ENCODE measurements at regions not wholly inside any gene's neighbourhood (a gene's known extent, or its start where the extent isn't known, plus 50 kb on each side); places are given as distances from the start of the nearest gene placed in this dataset.

DNA sequence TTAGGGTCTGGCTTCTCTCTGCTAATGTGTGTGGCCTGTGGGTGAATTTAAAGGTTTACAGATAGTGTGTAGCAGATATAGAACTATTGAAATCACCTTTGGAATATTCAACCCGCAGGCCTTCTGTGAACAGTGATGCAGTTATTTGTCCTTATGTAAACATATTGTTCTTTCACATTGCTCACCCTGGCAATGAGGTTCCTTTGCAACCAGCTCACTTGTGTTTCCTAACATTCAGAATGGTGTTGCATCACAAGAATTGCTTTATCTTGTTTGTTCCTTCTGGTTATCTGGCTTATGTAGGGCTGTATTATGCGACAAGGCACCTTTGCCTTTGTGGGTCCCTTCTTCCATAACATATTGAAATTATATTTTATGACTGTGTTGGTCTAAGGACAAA lies 370.3 kb downstream of the NNT start (continued):
- TF ChIP-seq, protein P1, sequence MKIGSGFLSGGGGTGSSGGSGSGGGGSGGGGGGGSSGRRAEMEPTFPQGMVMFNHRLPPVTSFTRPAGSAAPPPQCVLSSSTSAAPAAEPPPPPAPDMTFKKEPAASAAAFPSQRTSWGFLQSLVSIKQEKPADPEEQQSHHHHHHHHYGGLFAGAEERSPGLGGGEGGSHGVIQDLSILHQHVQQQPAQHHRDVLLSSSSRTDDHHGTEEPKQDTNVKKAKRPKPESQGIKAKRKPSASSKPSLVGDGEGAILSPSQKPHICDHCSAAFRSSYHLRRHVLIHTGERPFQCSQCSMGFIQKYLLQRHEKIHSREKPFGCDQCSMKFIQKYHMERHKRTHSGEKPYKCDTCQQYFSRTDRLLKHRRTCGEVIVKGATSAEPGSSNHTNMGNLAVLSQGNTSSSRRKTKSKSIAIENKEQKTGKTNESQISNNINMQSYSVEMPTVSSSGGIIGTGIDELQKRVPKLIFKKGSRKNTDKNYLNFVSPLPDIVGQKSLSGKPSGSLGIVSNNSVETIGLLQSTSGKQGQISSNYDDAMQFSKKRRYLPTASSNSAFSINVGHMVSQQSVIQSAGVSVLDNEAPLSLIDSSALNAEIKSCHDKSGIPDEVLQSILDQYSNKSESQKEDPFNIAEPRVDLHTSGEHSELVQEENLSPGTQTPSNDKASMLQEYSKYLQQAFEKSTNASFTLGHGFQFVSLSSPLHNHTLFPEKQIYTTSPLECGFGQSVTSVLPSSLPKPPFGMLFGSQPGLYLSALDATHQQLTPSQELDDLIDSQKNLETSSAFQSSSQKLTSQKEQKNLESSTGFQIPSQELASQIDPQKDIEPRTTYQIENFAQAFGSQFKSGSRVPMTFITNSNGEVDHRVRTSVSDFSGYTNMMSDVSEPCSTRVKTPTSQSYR (CRISPR knock-in tag; IDR thresholded peaks at IDR 0.05; ENCODE audit: borderline replicate concordance), result peak; percentile 30; the same call in 1 of the 2 replicates
- TF ChIP-seq, protein P2, sequence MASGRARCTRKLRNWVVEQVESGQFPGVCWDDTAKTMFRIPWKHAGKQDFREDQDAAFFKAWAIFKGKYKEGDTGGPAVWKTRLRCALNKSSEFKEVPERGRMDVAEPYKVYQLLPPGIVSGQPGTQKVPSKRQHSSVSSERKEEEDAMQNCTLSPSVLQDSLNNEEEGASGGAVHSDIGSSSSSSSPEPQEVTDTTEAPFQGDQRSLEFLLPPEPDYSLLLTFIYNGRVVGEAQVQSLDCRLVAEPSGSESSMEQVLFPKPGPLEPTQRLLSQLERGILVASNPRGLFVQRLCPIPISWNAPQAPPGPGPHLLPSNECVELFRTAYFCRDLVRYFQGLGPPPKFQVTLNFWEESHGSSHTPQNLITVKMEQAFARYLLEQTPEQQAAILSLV (CRISPR knock-in tag; IDR thresholded peaks at IDR 0.05; ENCODE audit: borderline replicate concordance), result no peak
- TF ChIP-seq CHD2 (IDR thresholded peaks at IDR 0.05; ENCODE audit: low read depth, low read length) (no peak), KLF16 (CRISPR knock-in tag; IDR thresholded peaks at IDR 0.05) (peak in 1 of 2 experiments; percentile 62; a peak in 1 of 4 replicates), NR2F2 (IDR thresholded peaks at IDR 0.05; ENCODE audit: borderline replicate concordance, low read depth) (no peak), RAD51 (IDR thresholded peaks at IDR 0.05; ENCODE audit: borderline replicate concordance) (no peak), CEBPB (IDR thresholded peaks at IDR 0.05; ENCODE audit: borderline replicate concordance, low read depth, low read length) (peak; percentile 94), TEAD2 (CRISPR knock-in tag; IDR thresholded peaks at IDR 0.05) (no peak), SOX6 (IDR thresholded peaks at IDR 0.05) (no peak), SOX6 (CRISPR knock-in tag; IDR thresholded peaks at IDR 0.05) (peak; percentile 35; the same call in 1 of the 2 replicates), ZNF652 (CRISPR knock-in tag; IDR thresholded peaks at IDR 0.05; ENCODE audit: borderline replicate concordance, low read depth) (no peak), THAP11 (CRISPR knock-in tag; IDR thresholded peaks at IDR 0.05) (0 out of 2 replicates have a peak, but pooled peaks have one; percentile 45), CEBPG (CRISPR knock-in tag; IDR thresholded peaks at IDR 0.05) (peak; percentile 61), SMAD3 (CRISPR knock-in tag; IDR thresholded peaks at IDR 0.05) (peak; percentile 49; the same call in 1 of the 2 replicates), SRSF1 (optimal IDR thresholded peaks at IDR 0.05; ENCODE audit: low read depth, low read length) (no peak), SOX13 (IDR thresholded peaks at IDR 0.05) (no peak), SOX13 (CRISPR knock-in tag; conservative IDR thresholded peaks at IDR 0.05 in 1 of 2, IDR thresholded peaks at IDR 0.05 in 1 of 2) (peak in 1 of 2 experiments; percentile 50; a peak in 1 of 4 replicates), SMARCC2 (IDR thresholded peaks at IDR 0.05) (no peak)
- TF ChIP-seq, protein P3, sequence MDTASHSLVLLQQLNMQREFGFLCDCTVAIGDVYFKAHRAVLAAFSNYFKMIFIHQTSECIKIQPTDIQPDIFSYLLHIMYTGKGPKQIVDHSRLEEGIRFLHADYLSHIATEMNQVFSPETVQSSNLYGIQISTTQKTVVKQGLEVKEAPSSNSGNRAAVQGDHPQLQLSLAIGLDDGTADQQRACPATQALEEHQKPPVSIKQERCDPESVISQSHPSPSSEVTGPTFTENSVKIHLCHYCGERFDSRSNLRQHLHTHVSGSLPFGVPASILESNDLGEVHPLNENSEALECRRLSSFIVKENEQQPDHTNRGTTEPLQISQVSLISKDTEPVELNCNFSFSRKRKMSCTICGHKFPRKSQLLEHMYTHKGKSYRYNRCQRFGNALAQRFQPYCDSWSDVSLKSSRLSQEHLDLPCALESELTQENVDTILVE (CRISPR knock-in tag; IDR thresholded peaks at IDR 0.05), result 0 out of 2 replicates have a peak, but pooled peaks have one; percentile 31
- TF ChIP-seq, protein P4, sequence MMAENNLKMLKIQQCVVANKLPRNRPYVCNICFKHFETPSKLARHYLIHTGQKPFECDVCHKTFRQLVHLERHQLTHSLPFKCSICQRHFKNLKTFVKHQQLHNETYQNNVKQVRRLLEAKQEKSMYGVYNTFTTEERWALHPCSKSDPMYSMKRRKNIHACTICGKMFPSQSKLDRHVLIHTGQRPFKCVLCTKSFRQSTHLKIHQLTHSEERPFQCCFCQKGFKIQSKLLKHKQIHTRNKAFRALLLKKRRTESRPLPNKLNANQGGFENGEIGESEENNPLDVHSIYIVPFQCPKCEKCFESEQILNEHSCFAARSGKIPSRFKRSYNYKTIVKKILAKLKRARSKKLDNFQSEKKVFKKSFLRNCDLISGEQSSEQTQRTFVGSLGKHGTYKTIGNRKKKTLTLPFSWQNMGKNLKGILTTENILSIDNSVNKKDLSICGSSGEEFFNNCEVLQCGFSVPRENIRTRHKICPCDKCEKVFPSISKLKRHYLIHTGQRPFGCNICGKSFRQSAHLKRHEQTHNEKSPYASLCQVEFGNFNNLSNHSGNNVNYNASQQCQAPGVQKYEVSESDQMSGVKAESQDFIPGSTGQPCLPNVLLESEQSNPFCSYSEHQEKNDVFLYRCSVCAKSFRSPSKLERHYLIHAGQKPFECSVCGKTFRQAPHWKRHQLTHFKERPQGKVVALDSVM (CRISPR knock-in tag; IDR thresholded peaks at IDR 0.05), result no peak

Measured in HepG2 (cell line).